ENCODE measurements at regions not wholly inside any gene's neighbourhood (a gene's known extent, or its start where the extent isn't known, plus 50 kb on each side); places are given as distances from the start of the nearest gene placed in this dataset.
A peak's percentile ranks its signal among the peaks of the same experiment; 100 is the strongest.
"Not testable (repeated sequence)": the region's sequence is repeated elsewhere in the genome, so short reads cannot be mapped to it uniquely, and the experiment has no call there.

DNA sequence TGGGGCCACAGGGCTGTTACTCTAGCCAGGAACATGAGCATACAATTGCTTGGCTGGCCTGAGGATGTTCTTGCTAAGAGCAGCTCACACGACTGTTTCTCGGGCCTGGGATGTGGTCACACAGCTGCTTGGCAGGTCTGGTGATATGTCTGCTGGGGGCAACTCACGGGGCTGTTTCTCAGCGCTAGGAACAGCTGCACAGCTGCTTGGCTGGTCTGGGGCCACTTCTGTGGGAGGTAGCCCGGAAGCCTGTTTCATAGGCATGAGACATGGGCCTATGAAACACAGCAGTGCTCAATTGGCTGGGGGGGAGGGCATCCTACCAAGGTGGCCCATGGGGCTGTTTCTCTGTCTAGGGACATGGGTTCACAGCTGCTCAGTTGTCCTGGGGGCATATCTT is 73.4 kb upstream of the DDHD1 start:
- no peak overlapping the region for H3K4me2 ChIP-seq (ENCODE audit: low read length)
- H3K36me3 ChIP-seq (ENCODE audit: control insufficient read depth, insufficient read depth, low read length): peaks cover 3% of the 10 kb centered on the region
- no peaks in the 10 kb centered on the region for H3K27me3 ChIP-seq (ENCODE audit: control insufficient read depth, insufficient read depth, low read length)
- TF ChIP-seq CTCF (IDR thresholded peaks at IDR 0.05): no peak
- H3K4me1 ChIP-seq: no peaks in the 10 kb centered on the region
- H3K4me3 ChIP-seq (ENCODE audit: low read depth, low read length): no peak overlapping the region
- H3K9me3 ChIP-seq (ENCODE audit: control insufficient read depth, low read length): no peaks in the 10 kb centered on the region
- H3K27ac ChIP-seq: no peak overlapping the region
- H2AFZ ChIP-seq: no peak overlapping the region
- no peak overlapping the region for H3K9ac ChIP-seq
- H3K79me2 ChIP-seq: no peaks in the 10 kb centered on the region

GRCh38 chr14:53220914-53221313 is 67.8 kb upstream of the DDHD1 start:
- Histone ChIP-seq H3K27me3 (ENCODE audit: control insufficient read depth, insufficient read depth, low read length) (no peaks in the 10 kb centered on the region), H3K36me3 (ENCODE audit: control insufficient read depth, insufficient read depth, low read length) (peaks cover 3% of the 10 kb centered on the region), H3K4me3 (ENCODE audit: low read depth, low read length) (no peak overlapping the region), H2AFZ (no peak overlapping the region), H3K4me2 (ENCODE audit: low read length) (no peak overlapping the region), H3K27ac (no peak overlapping the region), H3K79me2 (no peaks in the 10 kb centered on the region), H3K9ac (no peak overlapping the region), H3K4me1 (no peaks in the 10 kb centered on the region), H3K9me3 (ENCODE audit: control insufficient read depth, low read length) (no peaks in the 10 kb centered on the region)
- no peak for TF ChIP-seq CTCF (IDR thresholded peaks at IDR 0.05)

- H3K4me3 ChIP-seq (ENCODE audit: low read depth, low read length): peak overlapping the region; percentile 46
- H3K4me2 ChIP-seq (ENCODE audit: low read length): peak overlapping the region; percentile 68
- TF ChIP-seq CTCF (IDR thresholded peaks at IDR 0.05): no peak
- H3K27ac ChIP-seq: no peak overlapping the region
- H3K9ac ChIP-seq: no peak overlapping the region
- no peaks in the 10 kb centered on the region for H3K9me3 ChIP-seq (ENCODE audit: control insufficient read depth, low read length)
- H3K36me3 ChIP-seq (ENCODE audit: control insufficient read depth, insufficient read depth, low read length): no peaks in the 10 kb centered on the region
- H2AFZ ChIP-seq: peak overlapping the region; percentile 85
- H3K27me3 ChIP-seq (ENCODE audit: control insufficient read depth, insufficient read depth, low read length): no peaks in the 10 kb centered on the region
- H3K4me1 ChIP-seq: no peaks in the 10 kb centered on the region
- H3K79me2 ChIP-seq: no peaks in the 10 kb centered on the region
These were observed 65.0 kb upstream of the DDHD1 start for GRCh38 chr14:53218161-53218560.

GRCh38 chr14:53217316-53217994 is 64.3 kb upstream of the DDHD1 start:
- Histone ChIP-seq H3K4me3 (ENCODE audit: low read depth, low read length) (peak overlapping the region; percentile 46), H2AFZ (peak overlapping the region; percentile 85), H3K9me3 (ENCODE audit: control insufficient read depth, low read length) (no peaks in the 10 kb centered on the region), H3K27ac (peak overlapping the region; percentile 32), H3K4me1 (no peaks in the 10 kb centered on the region), H3K27me3 (ENCODE audit: control insufficient read depth, insufficient read depth, low read length) (no peaks in the 10 kb centered on the region), H3K4me2 (ENCODE audit: low read length) (peak overlapping the region; percentile 68), H3K9ac (no peak overlapping the region), H3K79me2 (no peaks in the 10 kb centered on the region), H3K36me3 (ENCODE audit: control insufficient read depth, insufficient read depth, low read length) (no peaks in the 10 kb centered on the region)
- TF ChIP-seq CTCF (IDR thresholded peaks at IDR 0.05): peak; percentile 59

DNA sequence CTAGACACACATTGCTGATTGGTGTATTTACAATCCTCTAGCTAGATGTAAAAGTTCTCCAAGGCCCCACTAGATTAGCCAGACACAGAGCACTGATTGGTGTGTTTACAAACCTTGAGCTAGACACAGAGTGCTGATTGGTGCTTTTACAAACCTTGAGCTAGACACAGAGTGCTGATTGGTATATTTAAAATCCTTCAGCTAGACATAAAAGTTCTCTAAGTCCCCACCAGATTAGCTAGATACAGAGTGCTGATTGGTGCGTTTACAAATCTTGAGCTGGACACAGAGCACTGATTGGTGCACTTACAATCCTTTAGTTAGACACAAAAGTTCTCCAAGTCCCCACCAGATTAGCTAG is 63.8 kb upstream of the DDHD1 start:
- H3K4me3 ChIP-seq (ENCODE audit: low read depth, low read length); H3K9ac ChIP-seq; H3K4me1 ChIP-seq; H3K27ac ChIP-seq; H3K9me3 ChIP-seq (ENCODE audit: control insufficient read depth, low read length); H3K4me2 ChIP-seq (ENCODE audit: low read length); H3K79me2 ChIP-seq; H3K27me3 ChIP-seq (ENCODE audit: control insufficient read depth, insufficient read depth, low read length); H3K36me3 ChIP-seq (ENCODE audit: control insufficient read depth, insufficient read depth, low read length): not testable (repeated sequence)
- peak overlapping the region; percentile 85 for H2AFZ ChIP-seq

- not testable (repeated sequence) for H3K4me1 ChIP-seq; H3K79me2 ChIP-seq; H3K4me2 ChIP-seq (ENCODE audit: low read length); H3K27ac ChIP-seq; H3K9me3 ChIP-seq (ENCODE audit: control insufficient read depth, low read length); H3K27me3 ChIP-seq (ENCODE audit: control insufficient read depth, insufficient read depth, low read length); H3K4me3 ChIP-seq (ENCODE audit: low read depth, low read length); H3K9ac ChIP-seq; H2AFZ ChIP-seq; H3K36me3 ChIP-seq (ENCODE audit: control insufficient read depth, insufficient read depth, low read length)
These were observed 63.4 kb upstream of the DDHD1 start for GRCh38 chr14:53216478-53216877.
